ENCODE measurements at regions not wholly inside any gene's neighbourhood (a gene's known extent, or its start where the extent isn't known, plus 50 kb on each side); places are given as distances from the start of the nearest gene placed in this dataset.

DNA sequence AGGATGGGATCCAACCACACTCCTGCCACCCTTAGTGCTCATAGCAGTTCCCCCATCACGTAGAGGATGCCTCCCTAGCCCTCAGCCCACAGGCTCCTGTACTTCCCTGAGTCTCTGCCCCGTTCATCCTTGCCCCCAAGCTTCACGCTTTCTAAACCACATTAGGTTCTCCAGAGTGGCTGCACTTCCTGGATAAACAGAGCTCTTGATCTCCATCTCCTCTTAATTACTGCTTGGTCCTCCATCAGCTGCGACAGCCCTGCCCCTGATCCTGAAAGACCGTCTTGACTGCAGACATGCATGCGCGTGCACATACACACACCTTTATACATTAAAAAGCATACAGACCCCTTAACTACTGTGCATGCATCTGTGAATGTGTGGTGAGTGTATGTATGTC, 530.0 kb downstream of the BCL11B start:
- POLR2A ChIA-PET (ENCODE audit: unreplicated experiment), result no interaction called here
- Histone ChIP-seq H3K36me3 (ENCODE audit: control insufficient read depth, insufficient read depth, low read length) (no peaks in the 10 kb centered on the region), H3K56ac (ENCODE audit: extremely low read depth, insufficient read depth, low read length) (no peak overlapping the region), H2AK5ac (ENCODE audit: low read depth, low read length) (no peak overlapping the region), H3K9me3 (ENCODE audit: control insufficient read depth, insufficient read depth, low read length) (peaks cover 25% of the 10 kb centered on the region), H3K14ac (replicated peaks; ENCODE audit: low read depth, low read length) (no peak overlapping the region), H3K4me1 (ENCODE audit: control insufficient read depth, insufficient read depth, low read length) (no peaks in the 10 kb centered on the region), H3K27me3 (ENCODE audit: control insufficient read depth, insufficient read depth, low read length) (no peaks in the 10 kb centered on the region), H3K9me1 (ENCODE audit: insufficient read depth, low read length) (no peaks in the 10 kb centered on the region), H2AFZ (replicated peaks; ENCODE audit: low read length, poor library complexity) (no peak overlapping the region), H4K91ac (ENCODE audit: insufficient read depth, low read depth, low read length) (no peak overlapping the region), H3K4me2 (ENCODE audit: low read depth, low read length) (no peak overlapping the region), H3K4me3 (ENCODE audit: insufficient read depth, low read depth, low read length) (no peak overlapping the region), H2BK20ac (ENCODE audit: low read depth, low read length) (no peak overlapping the region), H2BK120ac (ENCODE audit: low read depth, low read length) (no peak overlapping the region), H2AK9ac (replicated peaks; ENCODE audit: low read depth, low read length, poor library complexity) (no peak overlapping the region), H3K9ac (ENCODE audit: low read depth, low read length) (no peak overlapping the region), H4K5ac (ENCODE audit: low read depth, low read length) (no peak overlapping the region), H3K4ac (ENCODE audit: low read depth, low read length) (no peak overlapping the region), H4K20me1 (ENCODE audit: insufficient read depth, low read length) (no peaks in the 10 kb centered on the region), H2BK15ac (ENCODE audit: low read depth, low read length) (no peak overlapping the region), H4K8ac (ENCODE audit: low read depth in 2 of 2, low read length in 2 of 2) (no peak overlapping the region), H3K18ac (ENCODE audit: low read depth, low read length) (no peak overlapping the region), H3K79me1 (ENCODE audit: low read depth in 1 of 2, low read length in 2 of 2) (no peaks in the 10 kb centered on the region), H3K27ac (ENCODE audit: insufficient read depth, low read length) (no peak overlapping the region), H2BK5ac (ENCODE audit: low read depth, low read length, poor library complexity, severe bottlenecking) (no peak overlapping the region), H3K23ac (ENCODE audit: low read depth, low read length) (no peak overlapping the region)
- in situ Hi-C loops (cut with MboI; ENCODE audit: low sequenced_read_pairs), result no loop called here
- dilution Hi-C loops (cut with HindIII; ENCODE audit: low sequenced_read_pairs, unreplicated experiment), result no loop called here
- no TSS peak for BruUV-seq (replicated peaks)
- WGBS, 2 experiments (ENCODE audit: extremely low coverage in 2 of 2, insufficient read length in 1 of 2), result 46% methylated on average over 2 of the region's 7 CpGs; no CpG with 5 or more reads in 1 of the 2 experiments
- ATAC-seq (ENCODE audit: low read depth) (no peak), DNase-seq (no peak)
- intact Hi-C loops (cut with micrococcal nuclease), result no loop called here
- TF ChIP-seq, protein P1, sequence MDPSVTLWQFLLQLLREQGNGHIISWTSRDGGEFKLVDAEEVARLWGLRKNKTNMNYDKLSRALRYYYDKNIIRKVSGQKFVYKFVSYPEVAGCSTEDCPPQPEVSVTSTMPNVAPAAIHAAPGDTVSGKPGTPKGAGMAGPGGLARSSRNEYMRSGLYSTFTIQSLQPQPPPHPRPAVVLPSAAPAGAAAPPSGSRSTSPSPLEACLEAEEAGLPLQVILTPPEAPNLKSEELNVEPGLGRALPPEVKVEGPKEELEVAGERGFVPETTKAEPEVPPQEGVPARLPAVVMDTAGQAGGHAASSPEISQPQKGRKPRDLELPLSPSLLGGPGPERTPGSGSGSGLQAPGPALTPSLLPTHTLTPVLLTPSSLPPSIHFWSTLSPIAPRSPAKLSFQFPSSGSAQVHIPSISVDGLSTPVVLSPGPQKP (IDR thresholded peaks at IDR 0.05; ENCODE audit: borderline replicate concordance, low read depth, low read length), result no peak
- no peak for TF ChIP-seq CEBPB (IDR thresholded peaks at IDR 0.05; ENCODE audit: low read depth, low read length)
- TF ChIP-seq NFE2L2 (IDR thresholded peaks at IDR 0.05; ENCODE audit: low read depth, low read length), result no peak
- TF ChIP-seq FOS (IDR thresholded peaks at IDR 0.05; ENCODE audit: low read depth, low read length), result no peak
- TF ChIP-seq, protein P2, sequence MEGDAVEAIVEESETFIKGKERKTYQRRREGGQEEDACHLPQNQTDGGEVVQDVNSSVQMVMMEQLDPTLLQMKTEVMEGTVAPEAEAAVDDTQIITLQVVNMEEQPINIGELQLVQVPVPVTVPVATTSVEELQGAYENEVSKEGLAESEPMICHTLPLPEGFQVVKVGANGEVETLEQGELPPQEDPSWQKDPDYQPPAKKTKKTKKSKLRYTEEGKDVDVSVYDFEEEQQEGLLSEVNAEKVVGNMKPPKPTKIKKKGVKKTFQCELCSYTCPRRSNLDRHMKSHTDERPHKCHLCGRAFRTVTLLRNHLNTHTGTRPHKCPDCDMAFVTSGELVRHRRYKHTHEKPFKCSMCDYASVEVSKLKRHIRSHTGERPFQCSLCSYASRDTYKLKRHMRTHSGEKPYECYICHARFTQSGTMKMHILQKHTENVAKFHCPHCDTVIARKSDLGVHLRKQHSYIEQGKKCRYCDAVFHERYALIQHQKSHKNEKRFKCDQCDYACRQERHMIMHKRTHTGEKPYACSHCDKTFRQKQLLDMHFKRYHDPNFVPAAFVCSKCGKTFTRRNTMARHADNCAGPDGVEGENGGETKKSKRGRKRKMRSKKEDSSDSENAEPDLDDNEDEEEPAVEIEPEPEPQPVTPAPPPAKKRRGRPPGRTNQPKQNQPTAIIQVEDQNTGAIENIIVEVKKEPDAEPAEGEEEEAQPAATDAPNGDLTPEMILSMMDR (conservative IDR thresholded peaks at IDR 0.05; ENCODE audit: low read depth, low read length), result no peak
- TF ChIP-seq, protein P3, sequence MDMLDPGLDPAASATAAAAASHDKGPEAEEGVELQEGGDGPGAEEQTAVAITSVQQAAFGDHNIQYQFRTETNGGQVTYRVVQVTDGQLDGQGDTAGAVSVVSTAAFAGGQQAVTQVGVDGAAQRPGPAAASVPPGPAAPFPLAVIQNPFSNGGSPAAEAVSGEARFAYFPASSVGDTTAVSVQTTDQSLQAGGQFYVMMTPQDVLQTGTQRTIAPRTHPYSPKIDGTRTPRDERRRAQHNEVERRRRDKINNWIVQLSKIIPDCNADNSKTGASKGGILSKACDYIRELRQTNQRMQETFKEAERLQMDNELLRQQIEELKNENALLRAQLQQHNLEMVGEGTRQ (IDR thresholded peaks at IDR 0.05; ENCODE audit: low read depth, low read length), result no peak
- no peak for TF ChIP-seq MAFK (IDR thresholded peaks at IDR 0.05; ENCODE audit: low read depth, low read length)
- no peak for TF ChIP-seq RFX5 (IDR thresholded peaks at IDR 0.05; ENCODE audit: low read depth, low read length)
- no peak for TF ChIP-seq RAD21 (IDR thresholded peaks at IDR 0.05; ENCODE audit: low read length)
- no peak for TF ChIP-seq CHD1 (IDR thresholded peaks at IDR 0.05; ENCODE audit: low read depth, low read length)
- no peak for TF ChIP-seq RCOR1 (IDR thresholded peaks at IDR 0.05; ENCODE audit: insufficient replicate concordance, low read length)
- TF ChIP-seq MXI1 (IDR thresholded peaks at IDR 0.05; ENCODE audit: borderline replicate concordance, low read depth, low read length), result no peak
- no peak for TF ChIP-seq BHLHE40 (IDR thresholded peaks at IDR 0.05; ENCODE audit: low read depth, low read length)
- no peak for TF ChIP-seq MAZ (IDR thresholded peaks at IDR 0.05; ENCODE audit: borderline replicate concordance, low read depth, low read length)
- TF ChIP-seq POLR2A (IDR thresholded peaks at IDR 0.05; ENCODE audit: low read depth, low read length), result no peak
- TF ChIP-seq SMC3 (IDR thresholded peaks at IDR 0.05; ENCODE audit: low read depth, low read length), result no peak
- CTCF ChIA-PET, result no interaction called here

All from IMR-90 (cell line).